ENCODE measurements at regions not wholly inside any gene's neighbourhood (a gene's known extent, or its start where the extent isn't known, plus 50 kb on each side); places are given as distances from the start of the nearest gene placed in this dataset.

GRCh38 chr19:20359933-20360720 lies 193.1 kb downstream of the ZNF486 start:
- no peak for TF ChIP-seq GATA2 (IDR thresholded peaks at IDR 0.05; ENCODE audit: low read depth, low read length)
- no peak for TF ChIP-seq GATA3 (IDR thresholded peaks at IDR 0.05; ENCODE audit: low read depth, low read length)

All from SH-SY5Y (cell line).